ENCODE measurements at regions not wholly inside any gene's neighbourhood (a gene's known extent, or its start where the extent isn't known, plus 50 kb on each side); places are given as distances from the start of the nearest gene placed in this dataset.
A peak's percentile ranks its signal among the peaks of the same experiment; 100 is the strongest.
"Not testable (repeated sequence)": the region's sequence is repeated elsewhere in the genome, so short reads cannot be mapped to it uniquely, and the experiment has no call there.

DNA sequence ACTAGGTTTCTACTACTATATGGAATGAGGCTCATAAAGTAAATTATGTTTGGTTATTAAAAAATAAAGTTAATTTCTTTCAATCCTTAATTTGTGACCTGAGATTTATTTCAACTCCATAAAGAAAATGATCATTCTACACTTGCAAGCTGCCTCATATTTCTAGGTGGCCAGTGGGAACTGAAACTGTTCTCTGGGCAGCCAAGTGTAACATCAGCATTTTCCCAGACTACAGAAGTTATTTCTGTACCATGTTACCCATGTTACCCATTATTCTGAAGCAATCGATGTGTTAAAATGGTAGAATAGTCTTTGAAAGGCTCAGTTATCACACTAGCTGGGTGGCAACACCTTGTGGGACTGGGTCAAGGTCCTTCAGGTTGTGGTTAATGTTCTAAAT lies 139.3 kb upstream of the FBXO11 start:
- DNase-seq = no peak

DNA sequence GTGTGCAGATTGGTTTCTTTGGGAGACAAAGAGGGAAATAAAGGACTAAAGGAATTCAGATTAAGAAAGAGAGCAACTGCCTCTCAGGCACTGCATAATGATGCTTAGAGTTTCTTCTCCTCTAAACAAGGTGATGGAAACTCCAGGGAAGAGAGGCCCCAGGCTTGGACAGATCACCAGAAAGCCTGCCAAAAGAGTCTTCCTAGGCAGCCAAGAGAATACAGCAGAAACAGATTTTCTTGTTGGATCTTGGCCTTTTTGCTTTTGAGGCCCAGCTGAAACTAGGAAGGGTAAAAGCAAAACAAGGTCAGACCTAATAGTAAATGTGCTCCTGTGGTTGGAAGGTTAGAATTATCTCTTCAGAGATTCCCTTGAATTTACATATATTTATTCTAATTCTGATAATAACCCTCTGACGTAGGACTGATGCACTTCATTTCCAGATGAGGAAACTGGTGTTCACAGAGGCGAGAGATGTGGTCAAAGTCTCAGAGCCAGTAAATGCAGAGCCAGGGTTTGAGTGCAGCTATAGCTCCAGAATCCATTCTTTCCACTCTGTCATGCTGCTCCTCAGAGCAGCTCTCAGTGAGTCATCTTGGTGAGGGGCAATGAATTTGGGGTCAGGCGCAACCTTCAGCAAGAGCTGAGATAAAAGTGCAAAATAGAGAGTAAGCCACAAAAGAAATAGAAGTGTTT lies 142.3 kb upstream of the FBXO11 start:
- DNase-seq = peak in 1 of 2 experiments; percentile 72

DNA sequence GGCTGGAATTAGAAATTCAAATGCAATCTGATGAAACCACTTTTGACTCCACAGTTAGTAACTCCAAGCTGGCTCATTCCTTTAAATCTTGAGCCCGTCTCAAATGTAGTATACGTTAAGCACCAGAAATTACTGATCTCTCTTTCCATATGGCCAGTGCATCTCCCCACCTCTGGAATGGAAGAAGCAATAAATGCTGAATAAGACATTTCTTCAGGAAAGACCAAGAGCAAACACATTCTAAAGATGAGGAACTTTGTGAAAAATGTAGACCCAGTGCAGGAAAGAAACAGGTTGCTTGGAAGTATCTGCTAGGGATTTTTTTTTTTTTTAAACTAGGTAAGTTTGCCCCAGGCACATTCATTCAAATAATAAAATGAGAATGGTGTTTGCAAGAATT lies 143.1 kb upstream of the FBXO11 start:
- no peak for DNase-seq

DNA sequence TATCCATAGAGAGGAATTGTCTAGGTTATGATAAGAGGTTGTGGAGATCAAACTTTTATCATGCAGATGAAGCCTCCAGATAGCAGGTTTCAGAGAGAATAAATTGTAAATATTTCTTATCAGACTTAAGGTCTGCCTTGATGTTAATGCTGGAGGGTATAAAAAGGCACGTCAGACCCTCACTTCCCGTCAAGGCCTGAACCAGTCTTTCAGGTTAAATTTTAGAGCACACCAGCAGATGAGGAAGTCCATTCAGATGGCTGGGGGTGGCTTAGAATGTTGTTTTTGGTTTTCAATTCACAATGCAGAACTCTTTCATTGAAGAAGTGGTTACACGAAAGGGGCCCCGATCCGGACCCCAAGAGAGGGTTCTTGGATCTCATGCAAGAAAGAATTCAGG lies 144.4 kb upstream of the FBXO11 start:
- DNase-seq = no peak

DNA sequence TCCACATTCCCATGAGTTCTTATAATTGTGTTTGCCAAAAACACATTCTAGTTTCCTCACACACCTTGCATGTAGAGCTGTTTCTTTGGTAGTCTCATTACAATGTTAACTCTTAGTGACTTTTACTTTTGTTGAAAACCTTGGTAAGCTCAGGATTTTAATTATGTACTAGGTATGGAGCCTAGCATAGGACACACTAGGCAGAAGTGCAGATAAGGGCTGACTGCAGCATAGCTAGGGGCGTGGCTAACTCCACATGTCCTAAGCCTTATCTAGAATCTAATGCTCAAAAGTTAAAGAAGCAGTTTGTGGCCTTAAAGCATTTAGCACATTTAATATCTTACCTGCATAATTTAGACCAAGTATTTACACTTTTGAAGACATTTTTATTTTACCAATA lies 153.7 kb upstream of the FBXO11 start:
- no peak for DNase-seq

DNA sequence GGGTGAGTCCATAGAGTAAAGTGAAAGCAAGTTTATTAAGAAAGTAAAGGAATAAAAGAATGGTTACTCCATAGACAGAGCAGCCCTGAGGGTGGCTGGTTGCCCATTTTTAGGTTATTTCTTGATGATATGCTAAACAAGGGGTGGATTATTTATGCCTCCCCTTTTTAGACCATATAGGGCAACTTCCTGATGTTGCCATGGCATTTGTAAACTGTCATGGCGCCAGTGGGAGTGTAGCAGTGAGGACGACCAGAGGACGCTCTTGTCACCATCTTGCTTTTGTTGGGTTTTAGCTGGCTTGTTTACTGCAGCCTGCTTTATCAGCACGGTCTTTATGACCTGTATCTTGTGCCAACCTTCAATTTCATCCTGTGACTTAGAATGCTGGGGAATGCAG lies 155.4 kb upstream of the FBXO11 start:
- not testable (repeated sequence) for DNase-seq

DNA sequence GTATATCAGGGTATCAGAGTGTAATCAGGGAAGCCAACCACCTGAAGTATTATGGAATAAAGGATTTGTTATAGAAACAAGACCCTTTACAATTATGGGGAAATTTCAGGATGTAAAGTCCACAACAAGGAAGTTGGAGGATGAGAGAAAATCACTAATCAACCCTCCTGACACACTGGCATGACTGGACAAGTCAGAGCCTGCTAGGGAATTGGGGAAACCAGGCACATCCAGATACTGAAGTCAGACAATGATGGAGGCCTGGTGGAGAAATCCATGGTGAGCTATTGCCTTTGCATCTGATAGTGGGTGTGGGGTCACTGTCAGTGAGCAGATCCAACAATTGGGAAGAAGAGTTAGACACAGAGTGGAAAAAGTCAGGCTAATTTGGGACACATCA lies 158.8 kb upstream of the FBXO11 start:
- DNase-seq = no peak

DNA sequence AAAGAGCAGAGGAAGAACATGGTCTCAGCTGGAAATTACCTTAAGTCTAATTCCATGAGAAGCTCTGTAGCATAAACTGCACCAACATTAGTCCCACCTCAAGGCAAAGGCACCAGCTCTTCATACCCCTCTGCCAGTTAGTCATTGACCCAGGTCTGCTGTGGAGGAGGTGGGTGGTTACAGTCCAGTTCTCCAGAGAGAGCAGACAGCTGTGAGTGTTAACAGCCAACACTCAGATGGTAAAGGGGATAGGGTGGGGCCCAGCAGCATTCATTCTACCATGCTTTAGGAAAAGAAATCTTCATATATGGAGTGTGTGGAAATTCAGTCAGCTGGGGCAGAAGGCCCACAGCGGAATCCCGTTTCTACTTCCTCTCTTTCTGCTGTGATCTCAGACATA lies 159.7 kb upstream of the FBXO11 start:
- no peak for DNase-seq

DNA sequence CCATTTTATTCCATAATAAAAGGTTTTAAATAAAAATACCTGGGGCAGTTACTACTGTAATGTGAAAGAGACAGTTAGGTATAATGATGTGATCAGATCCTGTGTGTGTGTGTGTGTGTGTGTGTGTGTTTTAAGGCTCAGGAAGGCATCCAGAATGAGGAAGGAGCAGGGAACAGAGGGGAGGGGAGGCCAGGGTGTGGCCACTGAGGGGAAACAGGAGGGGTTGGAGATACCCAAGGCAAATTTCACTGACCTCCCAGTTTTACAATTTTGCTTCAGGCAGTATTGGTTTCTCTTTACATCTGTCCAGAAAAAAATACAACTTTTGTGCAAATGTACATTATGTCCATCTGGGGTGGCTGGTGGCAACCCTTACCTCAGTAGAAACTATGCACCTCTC lies 163.5 kb upstream of the FBXO11 start:
- DNase-seq = no peak

DNA sequence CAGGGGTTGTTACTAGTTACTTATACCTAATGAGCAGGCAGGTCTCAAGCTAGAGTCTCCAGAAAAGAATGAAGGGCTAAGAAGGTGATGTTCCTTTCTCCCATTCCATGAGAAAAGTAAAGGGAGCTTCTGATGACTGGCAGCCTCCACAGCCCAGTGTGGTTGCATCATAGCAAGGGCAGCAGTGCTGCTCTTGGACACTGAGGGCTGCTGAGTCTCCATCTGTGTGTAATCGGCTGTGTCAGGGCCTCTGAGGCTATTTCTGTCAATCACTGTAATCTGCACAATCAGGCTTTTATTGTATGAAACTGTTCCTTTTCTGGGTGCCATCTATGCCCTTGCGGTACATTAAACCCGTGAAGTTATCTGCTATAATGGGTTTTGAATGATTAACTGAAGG lies 164.1 kb upstream of the FBXO11 start:
- no peak for DNase-seq

DNA sequence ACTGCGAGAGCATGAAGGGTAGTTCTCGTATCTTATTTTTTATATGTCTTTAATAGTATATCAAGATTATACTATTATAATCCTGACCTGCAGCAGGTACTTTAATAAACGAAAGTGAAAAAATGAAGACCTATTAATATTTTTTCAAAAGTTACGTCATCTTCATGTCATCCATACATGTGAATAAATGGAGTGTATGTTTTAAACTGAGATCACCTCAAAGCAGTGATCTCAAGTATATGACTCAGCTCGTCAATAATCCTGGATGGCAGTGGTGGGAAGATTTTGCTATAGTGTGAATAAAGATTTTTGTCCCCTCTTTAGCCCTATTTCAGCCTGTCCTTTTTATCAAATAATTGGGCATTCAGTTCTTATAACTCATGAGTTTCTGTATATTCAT lies 166.3 kb upstream of the FBXO11 start:
- no peak for DNase-seq

DNA sequence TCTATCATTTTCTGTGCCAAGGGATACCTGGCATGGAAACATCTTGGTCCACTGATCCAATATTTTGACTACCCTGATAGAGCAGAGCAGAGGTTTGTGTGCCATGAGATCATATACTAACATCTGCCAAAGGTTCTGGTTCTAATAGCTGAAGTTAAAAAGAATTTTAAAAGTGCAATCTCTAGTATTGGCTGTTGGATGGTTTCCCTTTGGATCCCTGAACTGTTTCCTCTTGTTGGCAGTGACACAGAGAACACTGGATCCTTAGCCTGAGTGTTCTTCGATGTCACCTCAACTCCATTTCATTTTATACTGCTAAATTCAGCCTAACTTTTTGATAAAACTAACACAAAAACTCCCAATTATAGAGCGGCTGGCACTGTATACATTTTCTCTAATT lies 169.3 kb upstream of the FBXO11 start:
- DNase-seq = no peak

DNA sequence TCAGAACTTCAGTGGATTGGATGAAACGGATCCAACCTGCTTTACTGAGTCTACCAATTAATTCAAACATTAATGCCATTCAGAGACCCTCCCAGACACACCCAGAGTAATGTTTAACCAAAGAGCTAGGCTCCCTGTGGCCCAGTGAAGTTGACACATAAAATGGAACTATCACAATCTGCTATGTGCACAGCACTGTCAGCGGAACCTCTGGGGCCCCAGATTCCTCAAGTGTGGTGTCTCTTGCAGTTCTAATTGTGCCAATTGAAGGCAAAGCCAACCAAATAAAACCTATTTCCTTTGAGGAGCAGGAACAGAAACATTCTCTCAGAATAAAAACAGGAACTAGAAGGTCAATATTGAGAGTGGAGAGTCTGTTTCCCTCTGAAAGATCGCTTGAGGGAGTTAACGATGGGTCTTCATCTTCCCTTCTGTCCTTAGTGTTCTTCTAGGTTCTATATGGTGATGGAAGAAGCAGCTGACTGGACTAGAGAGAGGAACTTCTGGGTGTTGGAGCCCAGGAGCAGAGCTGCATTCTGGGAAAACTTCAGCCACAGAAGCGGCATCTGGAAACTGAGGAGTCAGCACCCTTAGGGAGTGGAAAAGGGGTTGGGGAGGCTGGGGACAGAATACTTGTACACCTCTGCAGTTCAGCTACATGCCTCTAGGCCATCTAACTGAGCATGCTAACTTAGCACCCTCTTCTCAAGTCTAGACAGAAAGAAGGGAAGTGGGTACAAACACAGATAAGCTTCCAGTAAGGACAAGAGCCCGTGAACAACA lies 174.4 kb upstream of the FBXO11 start:
- DNase-seq = no peak

DNA sequence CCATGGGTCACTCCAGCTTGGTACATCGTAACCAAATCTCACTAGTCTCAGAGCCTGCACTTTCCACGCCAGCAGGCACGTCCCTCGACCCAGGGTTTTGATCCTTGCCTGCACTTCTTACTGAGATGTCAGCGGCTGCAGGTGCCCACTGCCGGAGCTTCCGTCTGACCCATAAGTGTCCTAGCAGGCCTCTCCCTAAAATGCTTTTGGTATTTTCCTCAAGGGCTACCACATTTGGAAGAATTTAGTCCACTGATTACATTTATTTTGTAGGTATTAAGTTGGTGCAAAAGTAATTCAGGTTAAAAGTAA lies 175.0 kb upstream of the FBXO11 start:
- DNase-seq = no peak

DNA sequence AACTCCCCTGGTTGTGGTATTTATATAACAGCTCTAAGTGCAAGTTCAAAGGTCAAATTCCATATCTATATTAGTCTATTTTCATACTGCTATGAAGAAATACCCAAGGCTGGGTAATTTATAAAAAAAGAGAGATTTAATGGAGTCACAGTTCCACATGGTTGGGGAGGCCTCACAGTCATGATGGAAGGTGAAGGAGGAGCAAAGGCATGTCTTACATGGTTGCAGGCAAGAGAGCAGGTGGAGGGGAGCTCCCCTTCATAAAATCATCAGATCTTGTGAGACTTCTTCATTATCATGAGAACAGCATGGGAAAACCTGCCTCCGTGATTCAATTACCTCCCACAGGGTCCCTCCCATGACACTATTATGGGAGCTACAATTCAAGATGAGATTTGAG lies 179.6 kb upstream of the FBXO11 start:
- DNase-seq = no peak

DNA sequence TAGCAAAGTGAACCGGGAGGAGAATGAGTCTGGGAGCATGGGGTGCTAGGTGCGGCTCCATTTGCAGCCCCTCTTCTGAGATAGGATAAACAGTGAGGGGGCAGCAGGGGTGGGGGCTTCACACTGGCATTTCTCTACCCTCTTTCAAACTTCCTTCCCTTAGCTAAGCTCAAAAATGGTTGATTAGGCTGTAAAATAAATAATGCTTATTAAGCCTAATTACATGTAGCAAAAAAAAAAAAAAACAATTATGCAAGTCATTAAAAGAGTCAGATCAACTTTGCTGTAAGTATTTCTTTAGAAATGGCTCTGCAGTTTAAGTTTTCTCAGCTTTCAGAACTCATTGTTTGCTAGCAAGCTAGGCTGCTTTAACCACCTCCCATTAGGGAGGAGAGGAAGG lies 182.7 kb upstream of the FBXO11 start:
- no peak for DNase-seq

DNA sequence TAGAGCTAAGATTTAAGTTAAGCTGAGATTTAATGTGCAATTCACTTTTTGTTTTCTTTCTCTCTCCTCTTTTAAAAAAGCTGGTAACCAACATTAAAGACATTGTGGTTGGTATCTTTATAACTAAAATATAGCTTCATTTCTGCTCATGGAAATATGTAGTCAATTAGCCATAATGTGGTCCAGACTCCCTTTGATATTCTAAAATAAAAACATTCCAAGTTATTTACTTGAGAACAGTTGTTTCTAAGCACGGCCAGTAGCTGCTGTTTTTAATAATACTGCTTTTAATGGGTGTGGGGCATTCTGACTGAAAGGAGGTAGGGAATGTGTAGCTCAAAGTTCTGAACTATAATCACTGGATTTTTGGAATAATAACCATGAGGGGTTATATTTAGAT lies 183.3 kb upstream of the FBXO11 start:
- DNase-seq = no peak

DNA sequence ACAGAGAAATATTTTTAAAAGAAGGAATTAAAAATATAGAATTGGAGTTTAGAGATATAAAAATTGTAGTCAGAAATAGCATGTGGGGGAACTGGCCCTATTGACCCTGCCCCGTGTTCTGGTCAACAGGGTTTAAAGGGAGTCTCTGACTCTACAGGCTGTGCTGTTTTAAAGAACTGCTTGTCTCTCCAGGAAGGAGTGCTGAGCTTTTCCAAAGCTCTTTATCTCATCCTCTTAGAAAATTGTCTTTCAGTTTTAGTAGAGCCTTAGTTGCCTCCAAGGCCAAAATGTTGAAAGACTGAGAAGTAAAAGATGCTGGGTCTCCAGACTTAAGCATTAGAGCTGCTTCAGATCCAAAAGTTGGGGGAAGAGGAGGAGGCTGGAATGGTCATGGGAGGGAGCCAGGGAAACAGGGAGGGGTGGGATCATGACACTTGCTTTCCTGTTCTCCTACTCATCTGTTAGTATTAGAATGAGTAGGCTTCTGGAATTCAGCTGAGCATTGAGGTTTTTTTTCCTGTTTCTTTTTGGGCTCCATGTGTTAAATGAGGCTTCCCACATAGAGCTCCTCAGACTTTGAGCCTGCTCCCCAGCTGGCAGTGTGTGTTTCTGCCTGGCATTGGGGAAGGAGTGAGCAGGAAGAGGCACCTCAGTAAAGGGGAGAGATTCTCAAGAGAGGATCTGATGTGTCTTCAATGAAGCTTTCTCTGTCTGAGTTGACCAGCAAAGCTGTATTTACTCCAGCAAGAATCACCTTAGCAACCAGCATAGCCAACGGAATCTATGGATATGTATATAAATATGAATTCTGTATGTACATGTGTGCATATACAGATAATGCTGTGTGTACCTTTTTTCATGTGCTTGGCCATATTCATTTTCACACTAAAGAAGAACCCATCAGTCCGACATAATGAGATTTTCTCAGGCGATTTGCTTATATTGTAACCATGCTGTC lies 186.8 kb upstream of the FBXO11 start:
- no peak for DNase-seq

DNA sequence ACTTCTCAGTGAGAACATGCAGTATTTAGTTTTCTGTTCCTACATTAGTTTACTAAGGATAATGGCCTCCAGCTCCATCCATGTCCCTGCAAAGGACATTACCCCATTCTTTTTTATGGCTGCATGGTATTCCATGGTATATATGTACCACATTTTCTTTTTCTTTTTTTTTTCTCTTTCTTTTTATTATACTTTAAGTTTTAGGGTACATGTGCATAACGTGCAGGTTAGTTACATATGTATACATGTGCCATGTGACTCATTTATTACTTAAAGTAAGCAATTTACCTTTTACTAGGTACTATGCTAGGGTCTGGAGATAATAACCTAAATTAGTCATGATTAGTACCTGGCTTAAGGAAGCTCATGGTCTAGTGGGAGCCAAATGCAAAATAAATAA lies 190.5 kb upstream of the FBXO11 start:
- DNase-seq = not testable (repeated sequence)

DNA sequence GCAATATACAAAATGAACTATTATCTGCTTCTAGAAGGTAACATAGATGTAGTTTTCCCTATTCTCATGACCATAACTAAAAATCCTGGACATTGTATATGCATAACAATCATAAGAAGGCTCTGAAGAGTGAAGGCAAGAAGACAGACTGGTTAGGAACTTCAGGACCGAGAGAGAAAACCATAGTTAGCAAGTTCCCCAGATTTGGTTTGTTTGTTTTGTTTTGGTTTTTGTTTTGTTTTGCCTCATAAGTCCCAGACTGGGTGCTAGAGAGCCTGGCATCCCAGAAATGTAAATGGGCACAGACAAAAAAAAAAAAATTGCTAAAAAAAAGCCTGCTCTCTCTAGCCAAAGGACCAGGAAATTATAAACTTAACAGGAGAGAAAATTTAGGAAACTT lies 192.2 kb upstream of the FBXO11 start:
- no peak for DNase-seq

DNA sequence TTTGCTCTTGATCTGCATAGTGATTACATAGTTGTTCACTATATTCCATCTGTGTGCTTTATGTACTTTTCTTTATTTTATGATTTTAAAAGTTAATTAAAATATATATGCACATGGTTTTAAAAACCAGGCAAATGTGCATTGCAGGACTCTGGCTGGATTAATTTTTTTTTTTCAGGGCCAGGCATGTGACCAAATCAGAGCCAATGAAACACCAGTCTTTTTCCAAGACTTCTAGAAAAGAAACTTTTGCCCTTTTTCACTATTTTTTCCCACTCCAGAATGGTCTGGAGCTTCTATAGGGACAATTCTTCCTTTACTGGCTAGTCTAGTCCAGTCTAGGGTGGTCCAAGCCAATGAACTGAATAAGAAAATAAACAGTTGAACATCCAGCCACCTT lies 198.1 kb upstream of the FBXO11 start:
- DNase-seq = no peak

DNA sequence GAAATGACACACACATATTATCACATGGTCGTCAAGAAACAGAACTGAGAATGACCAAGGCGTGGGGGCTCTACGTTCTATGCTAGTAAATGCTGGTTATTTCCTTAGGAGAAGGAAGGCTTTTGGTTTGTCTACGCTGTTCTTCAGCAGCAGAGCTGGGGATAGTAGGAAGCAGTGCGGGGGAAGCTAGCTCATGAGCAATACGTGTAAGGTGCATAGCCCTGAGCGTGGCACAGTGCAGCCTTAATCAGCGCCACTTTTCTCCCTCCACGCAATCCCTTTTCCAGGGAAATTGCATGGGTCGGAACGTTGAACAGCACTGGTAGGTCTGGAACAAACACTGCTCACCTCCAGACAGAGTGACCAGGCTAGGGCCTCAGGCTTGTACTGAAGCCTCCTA lies 199.6 kb upstream of the FBXO11 start:
- no peak for DNase-seq

DNA sequence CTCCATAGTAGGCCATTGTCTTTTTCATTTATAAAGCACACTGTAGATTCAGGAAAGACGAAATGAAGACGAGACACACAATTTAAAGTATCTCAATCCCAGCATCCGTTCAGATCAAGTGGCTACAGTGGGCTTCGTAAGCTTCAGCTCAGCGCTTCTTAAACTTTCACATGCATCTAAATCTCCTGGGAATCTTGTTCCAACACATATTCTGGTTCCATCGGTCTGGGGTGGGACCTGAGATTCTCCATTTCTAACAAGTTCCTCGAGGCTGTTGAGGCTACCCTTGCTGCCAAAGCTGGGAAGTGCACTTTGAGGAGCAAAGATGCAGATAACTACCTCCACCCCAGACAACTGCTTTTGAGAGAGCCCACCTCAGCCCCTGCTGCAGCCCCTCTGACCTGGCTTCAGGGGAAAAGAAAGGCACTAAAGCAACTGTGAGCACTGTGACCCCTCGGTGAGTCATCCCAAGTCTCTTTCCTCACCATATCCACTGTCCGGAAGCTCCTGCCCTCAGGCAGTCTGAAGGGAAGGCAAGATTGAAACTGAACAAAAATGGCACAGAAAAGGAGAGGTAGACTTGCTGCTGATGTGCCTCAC lies 201.1 kb upstream of the FBXO11 start:
- no peak for DNase-seq

Data from NCI-H446 (cell line).